K562 (cell line): ENCODE measurements at regions not wholly inside any gene's neighbourhood (a gene's known extent, or its start where the extent isn't known, plus 50 kb on each side); places are given as distances from the start of the nearest gene placed in this dataset.
"Not testable (repeated sequence)": the region's sequence is repeated elsewhere in the genome, so short reads cannot be mapped to it uniquely, and the experiment has no call there.

Experiments used
- ATAC-seq: fragments of 200-7000 bp; cut with Tn5 transposase; 3 replicates; pipeline ENCODE4 v1.9.1; 2020; ENCODE audit warnings: moderate library complexity
- BruUV-seq: library from RNA; stranded (reverse); fragments of 400-500 nt; replicated peaks from 2 replicates; lab custom pipeline; 2021; lab: Mats Ljungman, UMichigan
- CTCF ChIA-PET: fragments of 300-600 bp; formaldehyde crosslinking; extraction: SDS; loops from one replicate; lab custom pipeline; 2021; ENCODE audit warnings: low intra/inter-chr PET ratio; lab: Yijun Ruan, JAX
- POLR2A ChIA-PET: fragments of 300-600, 350-650 bp; sonication (Branson Sonifier 250); formaldehyde crosslinking; extraction: SDS; loops from one replicate; lab custom pipeline; 2021; ENCODE audit warnings: antibody characterized with exemption, inconsistent platforms; lab: Yijun Ruan, JAX
- DNase-seq, 4 experiments: peaks; one replicate each; pipeline versions ENCODE4 v3.0.0 to v3.0.0-alpha.2; 2011 to 2018; ENCODE audit warnings: low spot score in 3 of 4, mixed read lengths in 3 of 4; ENCODE audit errors: extremely low read depth in 1 of 4
- FAIRE-seq: peaks from 2 replicates; lab custom pipeline; 2011; peaks lifted over from hg19 to GRCh38; lab: Jason Lieb, UNC
- H2AFZ ChIP-seq: 2 replicates; pipeline ENCODE4 v1.6.0; 2011; ENCODE audit warnings: low read depth, low read length, control low read depth, inconsistent platforms
- H3K27ac ChIP-seq: fragments of 200-600 bp; 3 replicates; pipeline ENCODE4 v1.8.0; 2011; ENCODE audit warnings: low read depth, mild to moderate bottlenecking, control low read depth, inconsistent platforms, low read length, moderate library complexity, mixed read lengths; ENCODE audit errors: extremely low read depth
- H3K27me3 ChIP-seq, 2 experiments: fragments of 300-600 bp in 1 of 2; 2 replicates in 1 of 2; 3 replicates in 1 of 2; pipeline versions ENCODE4 v1.6.0 to v1.8.0; 2011; ENCODE audit warnings: inconsistent platforms in 2 of 2, low read length in 2 of 2, mild to moderate bottlenecking in 1 of 2, mixed read lengths in 1 of 2, moderate library complexity in 1 of 2; ENCODE audit not compliant: control insufficient read depth in 2 of 2, insufficient read depth in 2 of 2
- H3K36me3 ChIP-seq: fragments of 300-600 bp; 3 replicates; pipeline ENCODE4 v1.8.0; 2011; ENCODE audit warnings: mild to moderate bottlenecking, low read length, inconsistent platforms; ENCODE audit not compliant: control insufficient read depth, insufficient read depth
- H3K4me1 ChIP-seq, 2 experiments: fragments of 200-600 bp in 1 of 2; replicated peaks in 1 of 2; 2 replicates in 1 of 2; 3 replicates in 1 of 2; pipeline versions ENCODE4 v1.5.1 to v1.8.0; 2011; ENCODE audit warnings: inconsistent platforms in 2 of 2, low read length in 2 of 2, mild to moderate bottlenecking in 1 of 2, mixed read lengths in 1 of 2, moderate library complexity in 1 of 2; ENCODE audit not compliant: control insufficient read depth in 2 of 2, insufficient read depth in 2 of 2
- H3K4me2 ChIP-seq: 2 replicates; pipeline ENCODE4 v1.6.1; 2011; ENCODE audit warnings: low read length, control low read depth, inconsistent platforms, mixed read lengths; ENCODE audit not compliant: insufficient read depth
- H3K4me3 ChIP-seq: fragments of 200-600 bp; sonication (generic), shearing (Covaris generic); 2 replicates; pipeline ENCODE4 v1.5.1; 2016; ENCODE audit warnings: control low read depth, inconsistent platforms
- H3K79me2 ChIP-seq: fragments of 200-600 bp; 3 replicates; pipeline ENCODE4 v1.8.0; 2011; ENCODE audit warnings: low read length, inconsistent platforms; ENCODE audit not compliant: control insufficient read depth, insufficient read depth
- H3K9ac ChIP-seq, 2 experiments: 2 replicates each; pipeline versions ENCODE4 v1.6.0 to v1.6.1; 2011; ENCODE audit warnings: low read depth in 2 of 2, low read length in 2 of 2, control low read depth in 1 of 2, inconsistent platforms in 1 of 2, mild to moderate bottlenecking in 1 of 2, mixed read lengths in 1 of 2; ENCODE audit not compliant: insufficient read depth in 1 of 2
- H3K9me1 ChIP-seq: one replicate; pipeline ENCODE4 v1.6.0; 2011; ENCODE audit warnings: inconsistent platforms, mild to moderate bottlenecking, low read length, moderate library complexity; ENCODE audit not compliant: control insufficient read depth, insufficient read depth
- H3K9me3 ChIP-seq: replicated peaks from 2 replicates; pipeline ENCODE4 v1.5.1; 2011; ENCODE audit warnings: low read depth, low read length, inconsistent platforms; ENCODE audit not compliant: control insufficient read depth, insufficient read depth
- H4K20me1 ChIP-seq: replicated peaks from 2 replicates; pipeline ENCODE4 v1.6.1; 2011; ENCODE audit warnings: low read length, inconsistent platforms, mixed read lengths; ENCODE audit not compliant: control insufficient read depth, insufficient read depth
- BACH1 ChIP-seq: fragments of 200-800 bp; sonication (Bioruptor generic); IDR thresholded peaks from 2 replicates; pipeline ENCODE4 v1.6.1; 2016; ENCODE audit warnings: missing genetic modification characterization, missing compliant biosample characterization
- CBX1 ChIP-seq: sonication (generic); IDR thresholded peaks from 2 replicates; pipeline ENCODE4 v1.6.1; 2016; ENCODE audit warnings: antibody characterized with exemption, low read depth, mild to moderate bottlenecking
- GTF2F1 ChIP-seq: IDR thresholded peaks from 2 replicates; pipeline ENCODE4 v1.6.1; 2011; ENCODE audit warnings: low read depth, low read length, improper control_type of control experiment
- HDAC6 ChIP-seq: IDR thresholded peaks from 2 replicates; pipeline ENCODE4 v1.6.1; 2012; ENCODE audit warnings: low read depth, mild to moderate bottlenecking, control low read depth, inconsistent platforms, low read length, moderate library complexity
- L3MBTL2 ChIP-seq: fragments of 450-650 bp; IDR thresholded peaks from 2 replicates; pipeline ENCODE4 v1.6.1; 2016; ENCODE audit warnings: mild to moderate bottlenecking, moderate library complexity
- POLR2A ChIP-seq: fragments of 450-650 bp; conservative IDR thresholded peaks from 2 replicates; pipeline ENCODE4 v1.6.1; 2016
- ZBTB17 ChIP-seq: fragments of 450-650 bp; formaldehyde crosslinking; IDR thresholded peaks from 2 replicates; pipeline ENCODE4 v1.4.0; 2020; ENCODE audit warnings: mild to moderate bottlenecking
- ZC3H4 ChIP-seq: sonication (generic); formaldehyde crosslinking; IDR thresholded peaks from 2 replicates; pipeline ENCODE4 v1.9.0; 2021; ENCODE audit warnings: missing genetic modification reagents, borderline replicate concordance
- ZNF76 ChIP-seq: fragments of 250-450 bp; sonication (Bioruptor Pico); IDR thresholded peaks from 2 replicates; pipeline ENCODE4 v1.4.0; 2020; ENCODE audit warnings: mild to moderate bottlenecking, moderate library complexity, borderline replicate concordance
- WGBS: fragments of 100-300 bp; shearing (Covaris generic); methylation state at CpG from one replicate; pipeline ENCODE4 v1.1.6; 2016; ENCODE audit warnings: low coverage, mixed read lengths; ENCODE audit not compliant: insufficient coverage; ENCODE audit errors: missing lambda C conversion rate; 5-methylcytosine and 5-hydroxymethylcytosine counted together
- in situ Hi-C: fragments of 300-500 bp; cut with MboI; formaldehyde crosslinking; loops from 4 replicates; pipeline ENCODE4 v1.15.0; 2018; ENCODE audit warnings: inconsistent platforms, mixed read lengths
- intact Hi-C: fragments of 100-400 bp; cut with micrococcal nuclease; formaldehyde crosslinking; loops from 2 replicates; pipeline ENCODE4 v1.14.2; 2022
- TF ChIP-seq, protein P1 (sequence below): sonication (generic); formaldehyde crosslinking; IDR thresholded peaks from 2 replicates; pipeline ENCODE4 v1.8.1; 2023; ENCODE audit warnings: mild to moderate bottlenecking, missing genetic modification reagents

DNA sequence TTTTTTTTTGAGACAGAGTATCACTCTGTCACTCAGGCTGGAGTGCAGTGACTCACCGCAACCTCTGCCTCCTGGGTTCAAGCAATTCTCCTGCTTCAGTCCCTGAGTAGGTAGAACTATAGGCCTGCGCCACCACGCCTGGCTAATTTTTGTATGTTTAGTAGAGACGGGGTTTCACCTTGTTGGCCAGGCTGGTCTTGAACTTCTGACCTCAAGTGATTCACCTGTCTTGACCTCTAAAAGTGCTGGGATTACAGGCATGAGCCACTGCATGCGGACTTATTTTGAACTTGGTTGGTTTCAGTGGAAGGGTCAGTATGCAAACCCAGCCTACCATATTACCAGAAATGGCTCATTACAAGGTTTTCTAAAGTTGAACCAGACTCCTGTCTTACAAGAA, 61.6 kb upstream of the GBA3 start:
- H4K20me1 ChIP-seq, H3K4me2 ChIP-seq, H3K4me3 ChIP-seq, H3K27ac ChIP-seq, POLR2A ChIA-PET, H3K4me1 ChIP-seq, DNase-seq, FAIRE-seq, H3K9me1 ChIP-seq, H3K36me3 ChIP-seq, H3K9ac ChIP-seq, H3K27me3 ChIP-seq, intact Hi-C loops, CTCF ChIA-PET, H3K79me2 ChIP-seq, ATAC-seq, BruUV-seq, in situ Hi-C loops, H2AFZ ChIP-seq, H3K9me3 ChIP-seq: not testable (repeated sequence)
- WGBS: 3% methylated on average over 5 of the region's 5 CpGs

DNA sequence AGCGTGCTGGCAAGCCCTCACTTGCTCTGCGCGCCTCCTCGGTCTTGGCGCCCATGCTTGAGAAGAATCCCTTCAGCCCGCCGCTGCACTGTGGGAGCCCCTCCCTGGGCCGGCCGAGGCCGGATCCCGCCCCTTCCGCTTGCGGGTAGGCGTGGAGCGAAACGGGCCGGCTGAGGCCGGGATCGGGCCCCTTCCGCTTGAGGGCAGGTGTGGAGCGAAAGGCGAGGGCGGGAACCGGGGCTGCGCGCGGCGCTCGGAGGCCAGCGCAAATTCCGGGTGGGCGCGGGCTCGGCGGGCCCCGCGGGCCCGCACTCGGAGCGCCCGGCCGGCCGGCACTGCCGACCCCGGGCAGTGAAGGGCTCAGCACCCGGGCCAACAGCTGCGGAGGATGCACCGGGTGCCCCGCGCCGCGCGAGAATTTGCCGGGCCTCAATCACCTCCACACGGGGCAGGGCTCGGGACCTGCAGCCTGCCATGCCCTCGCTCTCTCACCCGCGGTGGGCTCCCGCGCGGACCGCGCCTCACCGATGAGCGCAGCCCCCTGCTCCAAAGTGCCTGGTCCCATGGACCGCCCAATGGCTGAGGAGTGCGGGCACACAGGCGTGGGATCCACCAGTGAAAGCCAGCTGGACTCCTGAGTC, 58.1 kb upstream of the GBA3 start:
- H3K27ac ChIP-seq: no peak overlapping the region
- no peak overlapping the region for H3K4me2 ChIP-seq
- 0 out of 5 replicates have a peak, but pooled peaks cover 0 to 3% of the 10 kb centered on the region in 2 experiments for H3K4me1 ChIP-seq
- no peaks in the 10 kb centered on the region for H3K79me2 ChIP-seq
- H3K27me3 ChIP-seq: no peaks in the 10 kb centered on the region
- TF ChIP-seq BACH1 (tag) (no peak), CBX1 (no peak), ZBTB17 (CRISPR knock-in tag) (no peak), POLR2A (no peak), ZC3H4 (CRISPR knock-in tag) (no peak), GTF2F1 (no peak), HDAC6 (no peak), ZNF76 (CRISPR knock-in tag) (no peak), L3MBTL2 (no peak)
- TF ChIP-seq, protein P1, sequence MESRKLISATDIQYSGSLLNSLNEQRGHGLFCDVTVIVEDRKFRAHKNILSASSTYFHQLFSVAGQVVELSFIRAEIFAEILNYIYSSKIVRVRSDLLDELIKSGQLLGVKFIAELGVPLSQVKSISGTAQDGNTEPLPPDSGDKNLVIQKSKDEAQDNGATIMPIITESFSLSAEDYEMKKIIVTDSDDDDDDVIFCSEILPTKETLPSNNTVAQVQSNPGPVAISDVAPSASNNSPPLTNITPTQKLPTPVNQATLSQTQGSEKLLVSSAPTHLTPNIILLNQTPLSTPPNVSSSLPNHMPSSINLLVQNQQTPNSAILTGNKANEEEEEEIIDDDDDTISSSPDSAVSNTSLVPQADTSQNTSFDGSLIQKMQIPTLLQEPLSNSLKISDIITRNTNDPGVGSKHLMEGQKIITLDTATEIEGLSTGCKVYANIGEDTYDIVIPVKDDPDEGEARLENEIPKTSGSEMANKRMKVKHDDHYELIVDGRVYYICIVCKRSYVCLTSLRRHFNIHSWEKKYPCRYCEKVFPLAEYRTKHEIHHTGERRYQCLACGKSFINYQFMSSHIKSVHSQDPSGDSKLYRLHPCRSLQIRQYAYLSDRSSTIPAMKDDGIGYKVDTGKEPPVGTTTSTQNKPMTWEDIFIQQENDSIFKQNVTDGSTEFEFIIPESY (CRISPR knock-in tag): no peak
- TF ChIP-seq, all 486 proteins: peak for 0
- no peaks in the 10 kb centered on the region for H4K20me1 ChIP-seq
- FAIRE-seq (no peak), DNase-seq (no peak), ATAC-seq (no peak)
- CTCF ChIA-PET: no interaction called here
- no peaks in the 10 kb centered on the region for H3K36me3 ChIP-seq
- WGBS: 15% methylated on average over 31 of the region's 69 CpGs
- no TSS peak for BruUV-seq
- no peaks in the 10 kb centered on the region for H3K9me1 ChIP-seq
- in situ Hi-C loops: no loop called here
- POLR2A ChIA-PET: no interaction called here
- H3K9me3 ChIP-seq: no peaks in the 10 kb centered on the region
- no peak overlapping the region for H3K4me3 ChIP-seq
- no peak overlapping the region for H3K9ac ChIP-seq
- intact Hi-C loops: no loop called here
- H2AFZ ChIP-seq: no peak overlapping the region
